WTC11 (cell line): ENCODE measurements at regions not wholly inside any gene's neighbourhood (a gene's known extent, or its start where the extent isn't known, plus 50 kb on each side); places are given as distances from the start of the nearest gene placed in this dataset.

ENCODE experiments used
- ATAC-seq: fragments of 200-7000 bp; cut with Tn5 transposase; 2 replicates; pipeline ENCODE4 v1.10.0; 2021; ENCODE audit warnings: mild to moderate bottlenecking, moderate library complexity
- CTCF ChIA-PET: fragments of 300-600 bp; sonication (Branson Sonifier 250); formaldehyde crosslinking; loops from one replicate; lab custom pipeline; 2021; ENCODE audit warnings: antibody characterized with exemption; lab: Charles Lee
- POLR2A ChIA-PET: fragments of 350-600 bp; sonication (Branson Sonifier 250); formaldehyde crosslinking; loops from one replicate; lab custom pipeline; 2021; ENCODE audit warnings: antibody characterized with exemption; lab: Charles Lee
- DNase-seq: peaks from one replicate; pipeline ENCODE4 v3.0.0; 2021; ENCODE audit warnings: low spot score
- H3K27ac Mint-ChIP-seq: 2 replicates; pipeline ENCODE4 v1.8.0; 2021; ENCODE audit warnings: mixed read lengths
- H3K27me3 Mint-ChIP-seq: 2 replicates; pipeline ENCODE4 v1.8.0; 2021; ENCODE audit warnings: low read depth, mild to moderate bottlenecking, moderate library complexity, mixed read lengths
- H3K36me3 Mint-ChIP-seq: 2 replicates; pipeline ENCODE4 v1.8.0; 2021; ENCODE audit warnings: mixed read lengths
- H3K4me1 Mint-ChIP-seq: 2 replicates; pipeline ENCODE4 v1.8.0; 2022; ENCODE audit warnings: mixed read lengths
- H3K4me3 Mint-ChIP-seq: 2 replicates; pipeline ENCODE4 v1.8.0; 2021; ENCODE audit warnings: mild to moderate bottlenecking, moderate library complexity, mixed read lengths
- H3K9me3 Mint-ChIP-seq: 2 replicates; pipeline ENCODE4 v1.8.0; 2021; ENCODE audit warnings: mixed read lengths
- FOXJ3 ChIP-seq: sonication (generic); formaldehyde crosslinking; IDR thresholded peaks from 2 replicates; pipeline ENCODE4 v1.9.0; 2021; ENCODE audit warnings: missing genetic modification reagents, mild to moderate bottlenecking, borderline replicate concordance
- FOXK1 ChIP-seq: sonication (generic); formaldehyde crosslinking; IDR thresholded peaks from 2 replicates; pipeline ENCODE4 v1.8.0; 2022; ENCODE audit warnings: mild to moderate bottlenecking, moderate library complexity, missing genetic modification reagents
- FOXP1 ChIP-seq: sonication (generic); formaldehyde crosslinking; IDR thresholded peaks from 2 replicates; pipeline ENCODE4 v1.8.0; 2022; ENCODE audit warnings: missing genetic modification reagents, mild to moderate bottlenecking, moderate library complexity, borderline replicate concordance
- NFE2L1 ChIP-seq: sonication (generic); formaldehyde crosslinking; IDR thresholded peaks from 2 replicates; pipeline ENCODE4 v1.8.1; 2023; ENCODE audit warnings: missing genetic modification reagents
- NR3C1 ChIP-seq: sonication (generic); formaldehyde crosslinking; conservative IDR thresholded peaks from 2 replicates; pipeline ENCODE4 v1.8.1; 2023; ENCODE audit warnings: low read depth, mild to moderate bottlenecking, missing genetic modification reagents
- SOX15 ChIP-seq: fragments of 250-450 bp; sonication (Bioruptor Pico); IDR thresholded peaks from 2 replicates; pipeline ENCODE4 v1.9.0; 2021; ENCODE audit warnings: mild to moderate bottlenecking
- SP1 ChIP-seq: sonication (generic); formaldehyde crosslinking; conservative IDR thresholded peaks from 2 replicates; pipeline ENCODE4 v1.8.1; 2022; ENCODE audit warnings: missing genetic modification reagents
- TCF7 ChIP-seq: sonication (generic); formaldehyde crosslinking; IDR thresholded peaks from 2 replicates; pipeline ENCODE4 v1.8.0; 2022; ENCODE audit warnings: mild to moderate bottlenecking, low read depth, missing genetic modification reagents, moderate library complexity
- TEAD4 ChIP-seq: sonication (generic); formaldehyde crosslinking; IDR thresholded peaks from 2 replicates; pipeline ENCODE4 v1.8.0; 2022; ENCODE audit warnings: mild to moderate bottlenecking, missing genetic modification reagents
- ZBTB21 ChIP-seq: sonication (generic); formaldehyde crosslinking; IDR thresholded peaks from 2 replicates; pipeline ENCODE4 v1.8.1; 2023; ENCODE audit warnings: mild to moderate bottlenecking, missing genetic modification reagents, borderline replicate concordance
- ZNF138 ChIP-seq: sonication (generic); formaldehyde crosslinking; conservative IDR thresholded peaks from 2 replicates; pipeline ENCODE4 v1.8.1; 2022; ENCODE audit warnings: mild to moderate bottlenecking, moderate library complexity, missing genetic modification reagents
- ZNF219 ChIP-seq: sonication (generic); formaldehyde crosslinking; IDR thresholded peaks from 2 replicates; pipeline ENCODE4 v1.8.0; 2023; ENCODE audit warnings: missing genetic modification reagents, mild to moderate bottlenecking, borderline replicate concordance
- ZNF232 ChIP-seq: sonication (generic); formaldehyde crosslinking; IDR thresholded peaks from 2 replicates; pipeline ENCODE4 v1.8.0; 2022; ENCODE audit warnings: mild to moderate bottlenecking, missing genetic modification reagents
- ZNF317 ChIP-seq: sonication (generic); formaldehyde crosslinking; IDR thresholded peaks from 2 replicates; pipeline ENCODE4 v1.8.1; 2023; ENCODE audit warnings: low read depth, mild to moderate bottlenecking, moderate library complexity, missing genetic modification reagents, borderline replicate concordance
- ZNF423 ChIP-seq: fragments of 250-450 bp; sonication (Bioruptor Pico); IDR thresholded peaks from 2 replicates; pipeline ENCODE4 v2.1.2; 2022; ENCODE audit warnings: mild to moderate bottlenecking, moderate library complexity
- ZNF512 ChIP-seq: sonication (generic); formaldehyde crosslinking; IDR thresholded peaks from 2 replicates; pipeline ENCODE4 v1.8.1; 2022; ENCODE audit warnings: missing genetic modification reagents, borderline replicate concordance
- TF ChIP-seq, protein P1 (sequence below): sonication (generic); formaldehyde crosslinking; IDR thresholded peaks from 2 replicates; pipeline ENCODE4 v1.8.0; 2022; ENCODE audit warnings: mild to moderate bottlenecking, missing genetic modification reagents
- TF ChIP-seq, protein P2 (sequence below): sonication (generic); formaldehyde crosslinking; conservative IDR thresholded peaks from 2 replicates; pipeline ENCODE4 v1.8.1; 2023; ENCODE audit warnings: mild to moderate bottlenecking, low read depth, missing genetic modification reagents, moderate library complexity

- ATAC-seq: no peak
- H3K4me1 Mint-ChIP-seq: peaks cover 43% of the 10 kb centered on the region
- ChIA-PET POLR2A (no interaction called here), CTCF (no interaction called here)
- no peak for DNase-seq
- no peak overlapping the region for H3K27ac Mint-ChIP-seq
- H3K4me3 Mint-ChIP-seq: no peak overlapping the region
- peaks cover 4% of the 10 kb centered on the region; the same call in 1 of the 2 replicates for H3K27me3 Mint-ChIP-seq
- H3K9me3 Mint-ChIP-seq: peaks cover 26% of the 10 kb centered on the region; the same call in 1 of the 2 replicates
- no peaks in the 10 kb centered on the region; the same call in 1 of the 2 replicates for H3K36me3 Mint-ChIP-seq
- TF ChIP-seq ZNF219: no peak
- no peak for TF ChIP-seq TCF7 (CRISPR knock-in tag)
- TF ChIP-seq SOX15 (CRISPR knock-in tag): no peak
- TF ChIP-seq FOXJ3 (CRISPR knock-in tag): no peak
- no peak for TF ChIP-seq ZNF138 (CRISPR knock-in tag)
- no peak for TF ChIP-seq FOXP1 (CRISPR knock-in tag)
- TF ChIP-seq, protein P1, sequence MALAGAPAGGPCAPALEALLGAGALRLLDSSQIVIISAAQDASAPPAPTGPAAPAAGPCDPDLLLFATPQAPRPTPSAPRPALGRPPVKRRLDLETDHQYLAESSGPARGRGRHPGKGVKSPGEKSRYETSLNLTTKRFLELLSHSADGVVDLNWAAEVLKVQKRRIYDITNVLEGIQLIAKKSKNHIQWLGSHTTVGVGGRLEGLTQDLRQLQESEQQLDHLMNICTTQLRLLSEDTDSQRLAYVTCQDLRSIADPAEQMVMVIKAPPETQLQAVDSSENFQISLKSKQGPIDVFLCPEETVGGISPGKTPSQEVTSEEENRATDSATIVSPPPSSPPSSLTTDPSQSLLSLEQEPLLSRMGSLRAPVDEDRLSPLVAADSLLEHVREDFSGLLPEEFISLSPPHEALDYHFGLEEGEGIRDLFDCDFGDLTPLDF (CRISPR knock-in tag): no peak
- no peak for TF ChIP-seq TEAD4 (CRISPR knock-in tag)
- no peak for TF ChIP-seq ZNF232
- no peak for TF ChIP-seq FOXK1 (CRISPR knock-in tag)
- no peak for TF ChIP-seq ZBTB21 (CRISPR knock-in tag)
- TF ChIP-seq ZNF423 (CRISPR knock-in tag): no peak
- TF ChIP-seq ZNF512 (CRISPR knock-in tag): no peak
- no peak for TF ChIP-seq NR3C1 (CRISPR knock-in tag)
- TF ChIP-seq SP1 (CRISPR knock-in tag): no peak
- TF ChIP-seq, all 79 proteins: peak for 0
These were observed 628.2 kb downstream of the CDH26 start for GRCh38 chr20:60586269-60587050.

DNA sequence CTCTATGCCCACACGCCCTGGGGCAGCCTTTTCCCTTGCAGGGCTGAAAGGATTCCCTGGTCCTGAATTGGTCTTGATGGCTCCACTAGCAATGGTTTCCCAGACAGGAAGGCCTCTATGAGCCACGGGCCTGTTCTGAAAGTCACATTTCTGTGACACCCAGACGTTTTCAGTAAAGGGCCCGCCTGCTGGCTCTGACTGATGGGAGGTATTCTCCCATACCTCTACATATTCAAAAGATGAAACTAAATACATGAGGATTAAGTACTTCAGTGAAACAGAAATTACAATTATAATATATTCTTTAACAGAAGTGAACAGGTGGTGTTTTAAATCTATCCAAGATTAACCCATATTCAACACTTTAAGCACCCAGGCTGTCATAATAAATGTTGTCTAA is 629.8 kb downstream of the CDH26 start:
- no peaks in the 10 kb centered on the region for H3K27me3 Mint-ChIP-seq
- ATAC-seq (no peak), DNase-seq (no peak)
- no peak overlapping the region for H3K4me3 Mint-ChIP-seq
- ChIA-PET POLR2A (no interaction called here), CTCF (no interaction called here)
- H3K36me3 Mint-ChIP-seq: no peaks in the 10 kb centered on the region; the same call in 1 of the 2 replicates
- TF ChIP-seq, protein P2, sequence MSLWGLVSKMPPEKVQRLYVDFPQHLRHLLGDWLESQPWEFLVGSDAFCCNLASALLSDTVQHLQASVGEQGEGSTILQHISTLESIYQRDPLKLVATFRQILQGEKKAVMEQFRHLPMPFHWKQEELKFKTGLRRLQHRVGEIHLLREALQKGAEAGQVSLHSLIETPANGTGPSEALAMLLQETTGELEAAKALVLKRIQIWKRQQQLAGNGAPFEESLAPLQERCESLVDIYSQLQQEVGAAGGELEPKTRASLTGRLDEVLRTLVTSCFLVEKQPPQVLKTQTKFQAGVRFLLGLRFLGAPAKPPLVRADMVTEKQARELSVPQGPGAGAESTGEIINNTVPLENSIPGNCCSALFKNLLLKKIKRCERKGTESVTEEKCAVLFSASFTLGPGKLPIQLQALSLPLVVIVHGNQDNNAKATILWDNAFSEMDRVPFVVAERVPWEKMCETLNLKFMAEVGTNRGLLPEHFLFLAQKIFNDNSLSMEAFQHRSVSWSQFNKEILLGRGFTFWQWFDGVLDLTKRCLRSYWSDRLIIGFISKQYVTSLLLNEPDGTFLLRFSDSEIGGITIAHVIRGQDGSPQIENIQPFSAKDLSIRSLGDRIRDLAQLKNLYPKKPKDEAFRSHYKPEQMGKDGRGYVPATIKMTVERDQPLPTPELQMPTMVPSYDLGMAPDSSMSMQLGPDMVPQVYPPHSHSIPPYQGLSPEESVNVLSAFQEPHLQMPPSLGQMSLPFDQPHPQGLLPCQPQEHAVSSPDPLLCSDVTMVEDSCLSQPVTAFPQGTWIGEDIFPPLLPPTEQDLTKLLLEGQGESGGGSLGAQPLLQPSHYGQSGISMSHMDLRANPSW (CRISPR knock-in tag): no peak
- no peak for TF ChIP-seq NFE2L1 (CRISPR knock-in tag)
- no peak for TF ChIP-seq ZNF317 (CRISPR knock-in tag)
- peaks cover 43% of the 10 kb centered on the region for H3K4me1 Mint-ChIP-seq
- peaks cover 30% of the 10 kb centered on the region for H3K9me3 Mint-ChIP-seq
- H3K27ac Mint-ChIP-seq: no peak overlapping the region
